ENCODE measurements at regions not wholly inside any gene's neighbourhood (a gene's known extent, or its start where the extent isn't known, plus 50 kb on each side); places are given as distances from the start of the nearest gene placed in this dataset.

DNA sequence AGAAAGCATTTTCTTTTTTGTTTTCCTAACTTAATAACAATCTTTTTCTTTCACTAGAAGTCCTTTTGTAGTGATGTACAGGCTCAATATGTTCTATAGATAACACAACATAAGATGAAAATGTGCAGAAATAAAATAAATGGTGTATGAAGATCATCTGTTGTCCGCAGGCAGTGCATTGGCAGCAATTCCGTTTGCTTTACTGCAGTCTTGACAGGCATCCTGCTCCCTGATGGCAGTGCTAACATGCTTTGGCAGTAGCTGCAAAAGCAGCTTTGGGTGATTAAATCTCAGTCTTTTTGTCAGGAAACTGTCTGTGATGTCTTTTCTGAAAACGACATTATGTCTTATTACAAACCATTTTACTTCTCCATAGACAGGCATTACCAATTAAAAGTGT, 131.4 kb downstream of the TRAM1L1 start:
- WGBS, 2 donors: 56 to 57% methylated on average over 3 of the region's 3 CpGs
- TF ChIP-seq, protein P1, sequence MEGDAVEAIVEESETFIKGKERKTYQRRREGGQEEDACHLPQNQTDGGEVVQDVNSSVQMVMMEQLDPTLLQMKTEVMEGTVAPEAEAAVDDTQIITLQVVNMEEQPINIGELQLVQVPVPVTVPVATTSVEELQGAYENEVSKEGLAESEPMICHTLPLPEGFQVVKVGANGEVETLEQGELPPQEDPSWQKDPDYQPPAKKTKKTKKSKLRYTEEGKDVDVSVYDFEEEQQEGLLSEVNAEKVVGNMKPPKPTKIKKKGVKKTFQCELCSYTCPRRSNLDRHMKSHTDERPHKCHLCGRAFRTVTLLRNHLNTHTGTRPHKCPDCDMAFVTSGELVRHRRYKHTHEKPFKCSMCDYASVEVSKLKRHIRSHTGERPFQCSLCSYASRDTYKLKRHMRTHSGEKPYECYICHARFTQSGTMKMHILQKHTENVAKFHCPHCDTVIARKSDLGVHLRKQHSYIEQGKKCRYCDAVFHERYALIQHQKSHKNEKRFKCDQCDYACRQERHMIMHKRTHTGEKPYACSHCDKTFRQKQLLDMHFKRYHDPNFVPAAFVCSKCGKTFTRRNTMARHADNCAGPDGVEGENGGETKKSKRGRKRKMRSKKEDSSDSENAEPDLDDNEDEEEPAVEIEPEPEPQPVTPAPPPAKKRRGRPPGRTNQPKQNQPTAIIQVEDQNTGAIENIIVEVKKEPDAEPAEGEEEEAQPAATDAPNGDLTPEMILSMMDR (IDR thresholded peaks at IDR 0.05): no peak
- no peak for TF ChIP-seq POLR2A (IDR thresholded peaks at IDR 0.05)
- Histone ChIP-seq H3K27ac (no peak overlapping the region), H3K27me3 (no peaks in the 10 kb centered on the region), H3K36me3 (no peaks in the 10 kb centered on the region), H3K9me3 (no peaks in the 10 kb centered on the region), H3K4me3 (replicated peaks in 1 of 3) (no peak overlapping the region), H3K4me1 (no peaks in the 10 kb centered on the region)
- intact Hi-C loops (cut with DNase I): no loop called here
- DNase-seq: no peak

DNA sequence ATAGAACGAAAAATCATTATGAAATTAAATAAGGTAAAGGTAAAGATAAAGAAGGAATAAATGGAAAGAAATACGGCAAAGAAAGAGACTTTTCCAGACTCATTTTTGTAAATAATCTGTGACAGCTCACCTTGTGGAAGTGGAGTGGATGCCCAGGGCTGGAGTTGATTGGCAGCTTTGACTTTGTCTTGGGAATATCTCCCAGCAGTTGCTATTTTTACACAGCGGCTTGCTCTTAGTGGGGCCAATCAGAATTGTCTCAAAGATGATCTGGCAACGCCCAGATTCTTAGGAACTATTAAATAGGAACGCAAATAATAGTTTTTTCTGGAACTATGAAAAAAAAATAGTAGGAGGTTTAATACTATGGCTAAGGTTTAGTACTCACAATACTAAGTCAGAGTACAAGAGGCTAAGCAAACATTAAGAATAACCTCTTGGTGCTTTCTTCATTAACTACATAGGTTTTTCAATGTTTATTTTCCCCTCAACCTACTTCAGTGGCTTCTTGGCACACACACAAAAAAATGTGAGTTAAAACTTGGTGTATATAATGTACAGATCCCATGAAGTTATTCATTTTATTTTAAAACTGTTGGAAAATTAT, 132.7 kb downstream of the TRAM1L1 start:
- no peaks in the 10 kb centered on the region for H3K4me1 ChIP-seq
- DNase-seq: no peak
- no peak overlapping the region for H3K27ac ChIP-seq
- H3K27me3 ChIP-seq: no peaks in the 10 kb centered on the region
- intact Hi-C loops (cut with DNase I): no loop called here
- H3K9me3 ChIP-seq: no peaks in the 10 kb centered on the region
- whole genome bisulfite sequencing, 2 donors: 46 to 63% methylated on average over 5 of the region's 5 CpGs
- TF ChIP-seq POLR2A (IDR thresholded peaks at IDR 0.05): no peak
- TF ChIP-seq, protein P1 (IDR thresholded peaks at IDR 0.05): no peak
- no peak overlapping the region for H3K4me3 ChIP-seq (replicated peaks in 1 of 3)
- no peaks in the 10 kb centered on the region for H3K36me3 ChIP-seq

DNA sequence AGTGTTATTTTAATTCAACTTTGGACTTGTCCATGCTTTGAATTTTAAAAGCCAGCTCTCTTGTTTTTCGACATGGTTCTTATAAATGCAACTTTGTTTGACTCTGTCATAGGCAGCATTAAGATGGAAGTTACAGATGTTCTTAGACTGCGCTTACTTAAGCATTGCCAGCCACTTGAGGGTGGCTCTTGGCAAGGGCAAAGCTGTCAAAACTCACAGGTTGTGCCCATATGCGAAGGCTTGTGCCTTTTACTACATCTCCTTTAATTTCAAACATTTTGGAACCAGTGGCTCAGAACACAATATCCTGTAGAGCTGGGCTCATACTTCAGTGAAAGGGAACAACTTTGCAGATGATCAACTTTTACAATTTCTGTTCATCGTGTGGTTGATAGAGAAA, 135.5 kb downstream of the TRAM1L1 start:
- DNase-seq: no peak
- H3K4me1 ChIP-seq: no peaks in the 10 kb centered on the region
- intact Hi-C loops (cut with DNase I): no loop called here
- no peak for TF ChIP-seq POLR2A (IDR thresholded peaks at IDR 0.05)
- TF ChIP-seq, protein P1 (IDR thresholded peaks at IDR 0.05): no peak
- H3K36me3 ChIP-seq: no peaks in the 10 kb centered on the region
- WGBS, 2 donors: 80 to 83% methylated on average over 4 of the region's 4 CpGs
- H3K27ac ChIP-seq: no peak overlapping the region
- H3K9me3 ChIP-seq: no peaks in the 10 kb centered on the region
- H3K27me3 ChIP-seq: no peaks in the 10 kb centered on the region
- H3K4me3 ChIP-seq (replicated peaks in 1 of 3): no peak overlapping the region

DNA sequence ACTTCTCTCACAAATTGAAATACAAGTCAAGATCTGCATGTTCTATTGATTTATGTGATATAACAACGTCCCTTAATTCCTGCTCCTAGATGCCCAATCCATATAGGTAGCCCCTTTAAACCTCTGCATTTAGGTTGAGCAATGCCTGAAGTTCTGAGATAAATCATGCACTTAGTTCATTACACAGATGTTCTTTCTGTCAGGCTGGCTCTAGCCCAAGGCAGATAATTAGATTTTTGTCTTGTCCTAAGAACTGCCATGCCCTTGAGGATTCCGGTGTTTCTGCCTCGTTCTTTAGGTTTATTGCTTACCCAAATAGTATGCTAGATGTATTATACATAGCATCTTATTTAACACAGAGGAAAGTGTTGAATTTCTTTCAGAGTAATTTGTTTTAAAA, 143.1 kb downstream of the TRAM1L1 start:
- Histone ChIP-seq H3K27ac (no peak overlapping the region), H3K4me3 (replicated peaks in 1 of 3) (no peak overlapping the region), H3K36me3 (no peaks in the 10 kb centered on the region), H3K27me3 (no peaks in the 10 kb centered on the region), H3K9me3 (no peaks in the 10 kb centered on the region), H3K4me1 (no peaks in the 10 kb centered on the region)
- WGBS, 2 donors: 38 to 40% methylated on average over 3 of the region's 3 CpGs
- TF ChIP-seq, protein P1 (IDR thresholded peaks at IDR 0.05): no peak
- TF ChIP-seq POLR2A (IDR thresholded peaks at IDR 0.05): no peak
- intact Hi-C loops (cut with DNase I): no loop called here
- DNase-seq: no peak

DNA sequence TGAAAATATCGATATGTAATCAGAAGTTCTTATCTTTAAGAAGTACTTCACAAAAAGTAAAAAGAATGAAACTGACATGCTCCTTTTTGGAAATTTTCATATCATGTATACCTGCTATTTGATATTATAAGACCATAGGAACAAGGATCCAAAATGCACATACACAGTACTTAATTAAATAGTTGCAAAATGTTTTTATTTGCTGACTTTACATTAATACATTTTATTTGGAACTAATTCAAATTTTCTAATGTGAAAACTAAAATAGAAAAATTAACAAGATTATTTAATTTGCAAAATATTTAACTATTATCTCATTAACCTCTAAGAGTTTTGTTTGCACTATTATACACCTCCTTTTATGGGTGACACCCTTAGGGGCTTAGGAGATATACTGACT, 155.0 kb downstream of the TRAM1L1 start:
- no peak for DNase-seq
- H3K4me3 ChIP-seq (replicated peaks in 1 of 3): no peak overlapping the region
- no peak overlapping the region for H3K27ac ChIP-seq
- peaks cover 0 to 6% of the 10 kb centered on the region in 2 donors for H3K4me1 ChIP-seq
- intact Hi-C loops (cut with DNase I): no loop called here
- 91 to 95% methylated on average over 1 of the region's 1 CpG for WGBS, 2 donors
- no peaks in the 10 kb centered on the region for H3K9me3 ChIP-seq
- H3K36me3 ChIP-seq: no peaks in the 10 kb centered on the region
- H3K27me3 ChIP-seq: no peaks in the 10 kb centered on the region
- no peak for TF ChIP-seq POLR2A (IDR thresholded peaks at IDR 0.05)
- TF ChIP-seq, protein P1 (IDR thresholded peaks at IDR 0.05): no peak
